GM21367 (cell line): ENCODE measurements at regions not wholly inside any gene's neighbourhood (a gene's known extent, or its start where the extent isn't known, plus 50 kb on each side); places are given as distances from the start of the nearest gene placed in this dataset.
"Not testable (repeated sequence)": the region's sequence is repeated elsewhere in the genome, so short reads cannot be mapped to it uniquely, and the experiment has no call there.

Source experiments
- ATAC-seq: cut with Tn5 transposase; IDR thresholded peaks from one replicate; pipeline ENCODE4 v1.9.1; 2021; ENCODE audit not compliant: unreplicated experiment

GRCh38 chr6:169857343-169858292, 106.2 kb downstream of the ERMARD start:
- no peak for ATAC-seq

GRCh38 chr6:169856442-169857342, 105.3 kb downstream of the ERMARD start:
- not testable (repeated sequence) for ATAC-seq

GRCh38 chr6:169854813-169855212, 103.4 kb downstream of the ERMARD start:
- no peak for ATAC-seq

GRCh38 chr6:169854083-169854725, 102.8 kb downstream of the ERMARD start:
- no peak for ATAC-seq

GRCh38 chr6:169853196-169854082, 102.0 kb downstream of the ERMARD start:
- ATAC-seq, result no peak

- no peak for ATAC-seq
Observed at GRCh38 chr6:169852504-169853195, 101.2 kb downstream of the ERMARD start.

- ATAC-seq, result no peak
Observed at GRCh38 chr6:169851641-169852503, 100.5 kb downstream of the ERMARD start.

- no peak for ATAC-seq
Observed at GRCh38 chr6:169850746-169851145, 99.3 kb downstream of the ERMARD start.

- ATAC-seq, result no peak
Observed at GRCh38 chr6:169850154-169850553, 98.7 kb downstream of the ERMARD start.

- no peak for ATAC-seq
Observed at GRCh38 chr6:169849396-169849795, 98.0 kb downstream of the ERMARD start.

GRCh38 chr6:169848946-169849345, 97.5 kb downstream of the ERMARD start:
- ATAC-seq, result no peak

GRCh38 chr6:169847901-169848311, 96.5 kb downstream of the ERMARD start:
- no peak for ATAC-seq

GRCh38 chr6:169847141-169847674, 95.8 kb downstream of the ERMARD start:
- no peak for ATAC-seq

GRCh38 chr6:169846286-169847056, 95.0 kb downstream of the ERMARD start:
- no peak for ATAC-seq

- no peak for ATAC-seq
Observed at GRCh38 chr6:169845426-169846285, 94.2 kb downstream of the ERMARD start.

GRCh38 chr6:169844946-169845345, 93.5 kb downstream of the ERMARD start:
- no peak for ATAC-seq

GRCh38 chr6:169843991-169844390, 92.6 kb downstream of the ERMARD start:
- ATAC-seq, result no peak
